H1 (cell line): ENCODE measurements at regions not wholly inside any gene's neighbourhood (a gene's known extent, or its start where the extent isn't known, plus 50 kb on each side); places are given as distances from the start of the nearest gene placed in this dataset.

Experiments used
- CTCF ChIA-PET: fragments of 300-600 bp; sonication (Branson Sonifier 250); formaldehyde crosslinking; loops from one replicate; lab custom pipeline; 2021; ENCODE audit not compliant: partially characterized antibody; lab: Charles Lee
- POLR2A ChIA-PET: fragments of 300-600 bp; sonication (Branson Sonifier 250); formaldehyde crosslinking; loops from one replicate; lab custom pipeline; 2021; ENCODE audit warnings: inconsistent platforms; ENCODE audit not compliant: partially characterized antibody; lab: Charles Lee
- DNase-seq, 2 experiments: peaks; one replicate each; pipeline versions ENCODE4 v3.0.0 to v3.0.0-alpha.2; 2010 to 2022; ENCODE audit warnings: low spot score in 2 of 2, low read depth in 1 of 2, mixed read lengths in 1 of 2
- FAIRE-seq: peaks from 2 replicates; lab custom pipeline; 2011; peaks lifted over from hg19 to GRCh38; lab: Jason Lieb, UNC
- H2AFZ ChIP-seq: 2 replicates; pipeline ENCODE4 v1.8.1; 2012; ENCODE audit warnings: low read length, inconsistent platforms
- H2AK5ac ChIP-seq: 2 replicates; pipeline ENCODE4 v1.6.1; 2013; ENCODE audit warnings: low read depth, low read length
- H2BK120ac ChIP-seq: replicated peaks from 2 replicates; pipeline ENCODE3; 2013; ENCODE audit warnings: low read depth, low read length, inconsistent platforms
- H2BK12ac ChIP-seq: 2 replicates; pipeline ENCODE4 v1.6.1; 2013; ENCODE audit warnings: low read depth, low read length
- H2BK15ac ChIP-seq: 2 replicates; pipeline ENCODE4 v1.6.1; 2013; ENCODE audit warnings: low read length
- H2BK20ac ChIP-seq: 2 replicates; pipeline ENCODE4 v1.6.1; 2013; ENCODE audit warnings: low read length
- H2BK5ac ChIP-seq: 2 replicates; pipeline ENCODE4 v1.6.1; 2013; ENCODE audit warnings: low read depth, low read length
- H3K14ac ChIP-seq: 2 replicates; pipeline ENCODE4 v1.6.1; 2013; ENCODE audit warnings: inconsistent platforms; ENCODE audit not compliant: insufficient read length
- H3K18ac ChIP-seq: 2 replicates; pipeline ENCODE4 v1.6.1; 2013; ENCODE audit warnings: low read length; ENCODE audit errors: extremely low read depth
- H3K23ac ChIP-seq: 2 replicates; pipeline ENCODE4 v1.6.1; 2013; ENCODE audit warnings: inconsistent platforms; ENCODE audit not compliant: insufficient read length
- H3K23me2 ChIP-seq: 2 replicates; pipeline ENCODE4 v1.6.1; 2013; ENCODE audit warnings: low read depth, low read length
- H3K27ac ChIP-seq: 2 replicates; pipeline ENCODE4 v1.6.1; 2011; ENCODE audit warnings: low read depth, low read length, inconsistent platforms
- H3K27me3 ChIP-seq, 4 experiments: replicated peaks in 1 of 4; 1 replicate in 1 of 4; 2 replicates in 3 of 4; pipeline versions ENCODE4 v1.6.1 to v1.8.1; 2011 to 2013; ENCODE audit warnings: low read length in 3 of 4, mild to moderate bottlenecking in 3 of 4, inconsistent platforms in 2 of 4, mixed read lengths in 2 of 4, moderate library complexity in 1 of 4; ENCODE audit not compliant: control insufficient read depth in 3 of 4, insufficient read depth in 3 of 4; ENCODE audit errors: extremely low read depth in 1 of 4
- H3K36me3 ChIP-seq, 4 experiments: 2 replicates each; pipeline versions ENCODE4 v1.6.1 to v1.8.1; 2011 to 2013; ENCODE audit warnings: mild to moderate bottlenecking in 4 of 4, low read length in 3 of 4, moderate library complexity in 2 of 4, control low read depth in 1 of 4, inconsistent platforms in 1 of 4; ENCODE audit not compliant: insufficient read depth in 4 of 4, control insufficient read depth in 2 of 4
- H3K4ac ChIP-seq: replicated peaks from 2 replicates; pipeline ENCODE3; 2013; ENCODE audit warnings: low read length, low read depth, mixed read lengths, inconsistent platforms; ENCODE audit not compliant: insufficient read length
- H3K4me1 ChIP-seq, 4 experiments: replicated peaks in 1 of 4; 1 replicate in 1 of 4; 2 replicates in 3 of 4; pipeline versions ENCODE4 v1.6.1 to v1.8.1; 2011 to 2013; ENCODE audit warnings: low read length in 3 of 4, inconsistent platforms in 2 of 4, mixed read lengths in 1 of 4; ENCODE audit not compliant: insufficient read depth in 4 of 4, control insufficient read depth in 3 of 4
- H3K4me2 ChIP-seq, 2 experiments: 2 replicates each; pipeline versions ENCODE4 v1.6.1 to v1.8.1; 2011 to 2013; ENCODE audit warnings: low read depth in 2 of 2, low read length in 2 of 2, control low read depth in 1 of 2, inconsistent platforms in 1 of 2, mild to moderate bottlenecking in 1 of 2; ENCODE audit not compliant: insufficient read depth in 1 of 2
- H3K4me3 ChIP-seq, 4 experiments: fragments of 200-600, 300-600 bp in 1 of 4; sonication (generic), shearing (Covaris generic), sonication (Bioruptor Twin) in 1 of 4; 2 replicates each; pipeline versions ENCODE4 v1.5.1 to v1.8.1; 2011 to 2016; ENCODE audit warnings: low read length in 4 of 4, low read depth in 3 of 4, control low read depth in 2 of 4, inconsistent platforms in 2 of 4, mild to moderate bottlenecking in 2 of 4, mixed read lengths in 1 of 4, moderate library complexity in 1 of 4; ENCODE audit not compliant: insufficient read depth in 2 of 4; ENCODE audit errors: extremely low read depth in 1 of 4
- H3K56ac ChIP-seq: replicated peaks from 2 replicates; pipeline ENCODE3; 2013; ENCODE audit warnings: low read depth, mild to moderate bottlenecking, mixed read lengths, low read length, inconsistent platforms; ENCODE audit not compliant: insufficient read length
- H3K79me1 ChIP-seq: 2 replicates; pipeline ENCODE4 v1.6.1; 2013; ENCODE audit warnings: low read depth, low read length, control low read depth
- H3K79me2 ChIP-seq, 2 experiments: 2 replicates each; pipeline versions ENCODE4 v1.6.1 to v1.8.1; 2012 to 2013; ENCODE audit warnings: low read length in 2 of 2, mild to moderate bottlenecking in 2 of 2, inconsistent platforms in 1 of 2; ENCODE audit not compliant: insufficient read depth in 2 of 2, control insufficient read depth in 1 of 2
- H3K9ac ChIP-seq, 4 experiments: replicated peaks in 1 of 4; 1 replicate in 1 of 4; 2 replicates in 3 of 4; pipeline versions ENCODE4 v1.6.1 to v1.8.1; 2011 to 2013; ENCODE audit warnings: low read depth in 3 of 4, low read length in 3 of 4, control low read depth in 2 of 4, mild to moderate bottlenecking in 2 of 4, moderate library complexity in 2 of 4, inconsistent platforms in 1 of 4; ENCODE audit errors: extremely low read depth in 1 of 4
- H3K9me3 ChIP-seq, 2 experiments: 2 replicates each; pipeline versions ENCODE4 v1.6.1 to v1.8.1; 2012 to 2013; ENCODE audit warnings: mild to moderate bottlenecking in 2 of 2, moderate library complexity in 2 of 2, control low read depth in 1 of 2, inconsistent platforms in 1 of 2, low read depth in 1 of 2, low read length in 1 of 2, mixed read lengths in 1 of 2; ENCODE audit not compliant: insufficient read depth in 2 of 2
- H4K20me1 ChIP-seq, 2 experiments: replicated peaks in 1 of 2; 2 replicates each; pipeline versions ENCODE3 to v1.8.1; 2011 to 2013; ENCODE audit warnings: inconsistent platforms in 2 of 2, low read length in 2 of 2, mild to moderate bottlenecking in 1 of 2; ENCODE audit not compliant: insufficient read depth in 2 of 2, control insufficient read depth in 1 of 2
- H4K5ac ChIP-seq: 2 replicates; pipeline ENCODE4 v1.6.1; 2013; ENCODE audit warnings: low read length, low read depth, mixed read lengths, inconsistent platforms; ENCODE audit not compliant: insufficient read length
- H4K8ac ChIP-seq: 2 replicates; pipeline ENCODE4 v1.8.0; 2013; ENCODE audit warnings: mild to moderate bottlenecking, moderate library complexity, low read length, inconsistent platforms; ENCODE audit not compliant: insufficient read depth; ENCODE audit errors: extremely low read depth
- H4K91ac ChIP-seq: replicated peaks from 2 replicates; pipeline ENCODE3; 2013; ENCODE audit warnings: low read length, mixed read lengths, inconsistent platforms; ENCODE audit not compliant: insufficient read length
- ATF3 ChIP-seq: IDR thresholded peaks from 2 replicates; pipeline ENCODE4 v1.6.1; 2011; ENCODE audit warnings: low read depth, mild to moderate bottlenecking, low read length; ENCODE audit not compliant: insufficient read depth
- BACH1 ChIP-seq: IDR thresholded peaks from 2 replicates; pipeline ENCODE4 v1.6.1; 2012; ENCODE audit warnings: low read length, improper control_type of control experiment
- CTBP2 ChIP-seq: IDR thresholded peaks from 2 replicates; pipeline ENCODE4 v1.7.0; 2011; ENCODE audit warnings: borderline replicate concordance, mild to moderate bottlenecking, moderate library complexity, mixed read lengths, low read length; ENCODE audit not compliant: insufficient read depth, insufficient read length
- EGR1 ChIP-seq: IDR thresholded peaks from 2 replicates; pipeline ENCODE4 v1.6.1; 2011; ENCODE audit warnings: low read depth, low read length, borderline replicate concordance
- FOSL1 ChIP-seq: IDR thresholded peaks from 2 replicates; pipeline ENCODE4 v1.6.1; 2011; ENCODE audit warnings: mild to moderate bottlenecking, low read depth, low read length, moderate library complexity; ENCODE audit not compliant: insufficient read depth
- GABPA ChIP-seq: IDR thresholded peaks from 2 replicates; pipeline ENCODE4 v1.6.1; 2011; ENCODE audit warnings: mild to moderate bottlenecking, low read length, moderate library complexity, borderline replicate concordance; ENCODE audit not compliant: insufficient read depth
- JUN ChIP-seq: IDR thresholded peaks from 2 replicates; pipeline ENCODE4 v1.6.1; 2011; ENCODE audit warnings: low read depth, mild to moderate bottlenecking, improper control_type of control experiment, low read length
- MAFK ChIP-seq: IDR thresholded peaks from 2 replicates; pipeline ENCODE4 v1.6.1; 2012; ENCODE audit warnings: low read depth, mild to moderate bottlenecking, improper control_type of control experiment, low read length
- MAX ChIP-seq: IDR thresholded peaks from 2 replicates; pipeline ENCODE4 v1.6.1; 2012; ENCODE audit warnings: inconsistent platforms
- SIX5 ChIP-seq: IDR thresholded peaks from 2 replicates; pipeline ENCODE4 v1.6.1; 2011; ENCODE audit warnings: mild to moderate bottlenecking, low read depth, low read length
- WGBS, 2 experiments: shearing (Covaris generic) in 1 of 2; methylation state at CpG; one replicate each; pipeline versions ENCODE4 v1.1.6 to v1.1.7; 2013 to 2015; ENCODE audit warnings: low lambda C conversion rate in 2 of 2, mixed read lengths in 2 of 2, inconsistent platforms in 1 of 2, low coverage in 1 of 2, missing lambda C conversion rate in 1 of 2; ENCODE audit not compliant: insufficient replicate concordance in 2 of 2, insufficient coverage in 1 of 2, insufficient read length in 1 of 2; ENCODE audit errors: extremely low coverage in 1 of 2, missing lambda C conversion rate in 1 of 2; 5-methylcytosine and 5-hydroxymethylcytosine counted together

GRCh38 chr20:56766528-56766927 is 137.4 kb downstream of the TFAP2C start:
- Histone ChIP-seq H3K4me1 (peaks cover 0 to 3% (median 0%) of the 10 kb centered on the region in 4 experiments; a peak in 1 of 7 replicates), H2BK120ac (no peak overlapping the region), H3K27ac (no peak overlapping the region), H3K9ac (no peak overlapping the region), H3K9me3 (no peaks in the 10 kb centered on the region), H2BK15ac (peak overlapping the region; percentile 90; the same call in 1 of the 2 replicates), H2AFZ (no peak overlapping the region), H3K79me2 (no peaks in the 10 kb centered on the region), H3K56ac (no peak overlapping the region), H4K20me1 (peaks cover 0 to 1% of the 10 kb centered on the region in 2 experiments), H3K4me3 (no peak overlapping the region), H4K91ac (no peak overlapping the region), H3K18ac (no peak overlapping the region), H3K27me3 (no peaks in the 10 kb centered on the region), H3K23ac (no peak overlapping the region), H3K36me3 (no peaks in the 10 kb centered on the region), H3K4ac (no peak overlapping the region), H2BK20ac (no peak overlapping the region), H2AK5ac (no peak overlapping the region), H2BK12ac (0 out of 2 replicates have a peak overlapping the region, but pooled peaks have one; percentile 17), H3K79me1 (no peaks in the 10 kb centered on the region), H2BK5ac (no peak overlapping the region), H3K4me2 (no peak overlapping the region), H4K8ac (no peak overlapping the region)
- CTCF ChIA-PET, result no interaction called here
- DNase-seq, result no peak
- no peak for FAIRE-seq
- WGBS, 2 experiments, result 81% methylated on average over 3 of the region's 3 CpGs; no CpG with 5 or more reads in 1 of the 2 experiments
- POLR2A ChIA-PET, result no interaction called here
- TF ChIP-seq ATF3 (no peak), JUN (no peak), FOSL1 (no peak), SIX5 (no peak), GABPA (no peak), EGR1 (no peak), MAFK (no peak), CTBP2 (no peak), MAX (no peak), BACH1 (no peak)
- TF ChIP-seq, all 59 proteins: peak for 0
- no peak overlapping the region for H4K5ac ChIP-seq
- no peak overlapping the region for H3K14ac ChIP-seq
- peaks cover 2% of the 10 kb centered on the region; the same call in 1 of the 2 replicates for H3K23me2 ChIP-seq
